Osteocyte (in vitro differentiated cells): ENCODE measurements at regions not wholly inside any gene's neighbourhood (a gene's known extent, or its start where the extent isn't known, plus 50 kb on each side); places are given as distances from the start of the nearest gene placed in this dataset.

Source experiments
- DNase-seq: peaks from one replicate; pipeline ENCODE4 v3.0.0; 2021; ENCODE audit warnings: mixed read lengths; ENCODE audit not compliant: unreplicated experiment; ENCODE audit errors: extremely low spot score
- H3K27ac Mint-ChIP-seq: one replicate; pipeline ENCODE4 v1.8.0; 2021; ENCODE audit warnings: mild to moderate bottlenecking, mixed read lengths; ENCODE audit not compliant: unreplicated experiment
- H3K27me3 Mint-ChIP-seq: one replicate; pipeline ENCODE4 v1.8.0; 2021; ENCODE audit warnings: mixed read lengths; ENCODE audit not compliant: unreplicated experiment
- H3K36me3 Mint-ChIP-seq: one replicate; pipeline ENCODE4 v1.8.0; 2021; ENCODE audit warnings: mixed read lengths; ENCODE audit not compliant: unreplicated experiment
- H3K4me1 Mint-ChIP-seq: one replicate; pipeline ENCODE4 v1.8.0; 2021; ENCODE audit warnings: mixed read lengths; ENCODE audit not compliant: unreplicated experiment
- H3K4me3 Mint-ChIP-seq: one replicate; pipeline ENCODE4 v1.8.0; 2021; ENCODE audit warnings: mild to moderate bottlenecking, moderate library complexity, mixed read lengths; ENCODE audit not compliant: unreplicated experiment
- H3K9me3 Mint-ChIP-seq: one replicate; pipeline ENCODE4 v1.8.0; 2021; ENCODE audit warnings: mixed read lengths; ENCODE audit not compliant: unreplicated experiment
- CTCF ChIP-seq: fragments of 200-600 bp; sonication (generic); IDR thresholded peaks from 2 replicates; pipeline ENCODE4 v1.5.0; 2021; ENCODE audit warnings: antibody characterized with exemption, mild to moderate bottlenecking, moderate library complexity

- no peaks in the 10 kb centered on the region for H3K27me3 Mint-ChIP-seq
- no peak for DNase-seq
- H3K36me3 Mint-ChIP-seq: no peaks in the 10 kb centered on the region
- H3K27ac Mint-ChIP-seq: no peak overlapping the region
- peaks cover 5% of the 10 kb centered on the region for H3K9me3 Mint-ChIP-seq
- peaks cover 1% of the 10 kb centered on the region for H3K4me1 Mint-ChIP-seq
- no peak for TF ChIP-seq CTCF
- H3K4me3 Mint-ChIP-seq: no peak overlapping the region
Measured at GRCh38 chr6:147137986-147138385, 66.2 kb upstream of the STXBP5 start.

- no peak overlapping the region for H3K27ac Mint-ChIP-seq
- H3K27me3 Mint-ChIP-seq: no peaks in the 10 kb centered on the region
Measured at GRCh38 chr6:147138835-147139234, 65.4 kb upstream of the STXBP5 start.

GRCh38 chr6:147141711-147142308, 62.4 kb upstream of the STXBP5 start:
- no peaks in the 10 kb centered on the region for H3K27me3 Mint-ChIP-seq
- H3K36me3 Mint-ChIP-seq: no peaks in the 10 kb centered on the region
- H3K4me3 Mint-ChIP-seq: no peak overlapping the region
- no peaks in the 10 kb centered on the region for H3K9me3 Mint-ChIP-seq
- peaks cover 3% of the 10 kb centered on the region for H3K4me1 Mint-ChIP-seq
- no peak for DNase-seq
- no peak for TF ChIP-seq CTCF
- no peak overlapping the region for H3K27ac Mint-ChIP-seq

More at GRCh38 chr6:147138835-147139234, 65.4 kb upstream of the STXBP5 start:
- no peak for TF ChIP-seq CTCF
- Mint-ChIP-seq H3K36me3 (no peaks in the 10 kb centered on the region), H3K4me3 (no peak overlapping the region), H3K9me3 (peaks cover 5% of the 10 kb centered on the region), H3K4me1 (peaks cover 3% of the 10 kb centered on the region)
- DNase-seq: no peak

GRCh38 chr6:147142684-147143245, 61.5 kb upstream of the STXBP5 start:
- Mint-ChIP-seq H3K4me3 (no peak overlapping the region), H3K9me3 (no peaks in the 10 kb centered on the region), H3K4me1 (peaks cover 3% of the 10 kb centered on the region), H3K27me3 (no peaks in the 10 kb centered on the region), H3K27ac (no peak overlapping the region), H3K36me3 (no peaks in the 10 kb centered on the region)
- TF ChIP-seq CTCF: no peak
- no peak for DNase-seq

GRCh38 chr6:147149092-147149491, 55.1 kb upstream of the STXBP5 start:
- no peak overlapping the region for H3K4me3 Mint-ChIP-seq
- peaks cover 2% of the 10 kb centered on the region for H3K4me1 Mint-ChIP-seq
- DNase-seq: no peak
- no peak for TF ChIP-seq CTCF
- H3K27ac Mint-ChIP-seq: no peak overlapping the region
- no peaks in the 10 kb centered on the region for H3K9me3 Mint-ChIP-seq
- no peaks in the 10 kb centered on the region for H3K36me3 Mint-ChIP-seq
- H3K27me3 Mint-ChIP-seq: no peaks in the 10 kb centered on the region
